ENCODE measurements at regions not wholly inside any gene's neighbourhood (a gene's known extent, or its start where the extent isn't known, plus 50 kb on each side); places are given as distances from the start of the nearest gene placed in this dataset.

DNA sequence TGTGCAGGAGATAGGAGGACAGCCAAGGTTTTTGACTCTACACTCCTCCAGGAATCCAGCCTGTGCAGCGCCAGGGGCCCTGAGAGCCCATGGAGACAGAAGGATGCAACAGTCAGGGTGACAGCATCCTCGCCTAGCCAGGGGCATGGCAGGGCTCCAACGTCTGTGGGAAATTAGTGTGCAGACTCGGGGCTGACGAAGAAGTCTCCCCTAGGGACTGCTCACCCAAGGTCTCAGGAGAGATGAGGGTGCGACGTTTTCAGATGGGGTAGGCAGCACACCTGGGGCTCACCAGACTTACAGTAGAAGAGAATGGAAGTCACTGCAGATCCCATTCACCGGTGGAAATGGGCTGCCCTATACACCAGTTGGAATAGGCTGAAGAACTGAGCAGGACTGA is 241.7 kb downstream of the SETD4 start:
- Mint-ChIP-seq H3K27me3 (peaks cover 10% of the 10 kb centered on the region), H3K4me1 (no peaks in the 10 kb centered on the region), H3K36me3 (ENCODE audit: low read depth) (no peaks in the 10 kb centered on the region), H3K27ac (no peak overlapping the region), H3K9me3 (no peaks in the 10 kb centered on the region), H3K4me3 (no peak overlapping the region)
- ChIA-PET POLR2A (no interaction called here), CTCF (no interaction called here)
- DNase-seq (no peak), ATAC-seq (ENCODE audit: low read depth) (no peak)
- no peak for TF ChIP-seq CTCF (IDR thresholded peaks at IDR 0.05)
- intact Hi-C loops (cut with micrococcal nuclease), result no loop called here

GRCh38 chr21:35814858-35815619 is 245.3 kb downstream of the SETD4 start:
- intact Hi-C loops (cut with micrococcal nuclease), result no loop called here
- no peak for TF ChIP-seq CTCF (IDR thresholded peaks at IDR 0.05)
- POLR2A ChIA-PET, result no interaction called here
- ATAC-seq (ENCODE audit: low read depth), result no peak
- H3K36me3 Mint-ChIP-seq (ENCODE audit: low read depth), result no peaks in the 10 kb centered on the region
- no peak overlapping the region for H3K27ac Mint-ChIP-seq
- CTCF ChIA-PET, result no interaction called here
- H3K4me1 Mint-ChIP-seq, result no peaks in the 10 kb centered on the region
- DNase-seq, result no peak
- H3K4me3 Mint-ChIP-seq, result no peak overlapping the region
- H3K9me3 Mint-ChIP-seq, result no peaks in the 10 kb centered on the region
- H3K27me3 Mint-ChIP-seq, result peaks cover 7% of the 10 kb centered on the region

DNA sequence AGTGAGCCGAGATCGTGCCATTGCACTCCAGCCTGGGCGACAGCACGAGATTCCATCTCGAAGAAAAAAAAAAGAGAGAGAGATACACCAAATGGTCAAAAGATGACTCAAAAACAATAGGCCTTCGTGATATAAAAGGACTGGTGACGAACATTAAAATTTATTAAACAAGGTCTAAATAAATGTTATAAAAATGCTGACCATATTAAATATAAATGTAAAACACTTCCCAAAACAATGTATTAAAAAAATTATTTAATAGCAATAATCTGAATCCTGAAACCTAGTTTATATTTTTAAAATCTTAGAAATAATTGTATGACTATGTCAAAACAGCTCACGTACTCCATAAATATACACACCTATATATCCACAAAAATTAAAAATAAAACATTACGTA is 247.6 kb downstream of the SETD4 start:
- TF ChIP-seq CTCF (IDR thresholded peaks at IDR 0.05), result no peak
- H3K36me3 Mint-ChIP-seq (ENCODE audit: low read depth), result no peaks in the 10 kb centered on the region

GRCh38 chr21:35811191-35811806 is 249.0 kb downstream of the SETD4 start:
- no peak overlapping the region for H3K27ac Mint-ChIP-seq
- CTCF ChIA-PET, result no interaction called here

More for the DNA sequence above, 247.6 kb downstream of the SETD4 start:
- Mint-ChIP-seq H3K27ac (no peak overlapping the region), H3K4me3 (no peak overlapping the region), H3K27me3 (peaks cover 8% of the 10 kb centered on the region), H3K9me3 (no peaks in the 10 kb centered on the region), H3K4me1 (no peaks in the 10 kb centered on the region)
- CTCF ChIA-PET, result no interaction called here
- POLR2A ChIA-PET, result no interaction called here
- DNase-seq, result no peak
- intact Hi-C loops (cut with micrococcal nuclease), result no loop called here
- no peak for ATAC-seq (ENCODE audit: low read depth)

More at GRCh38 chr21:35811191-35811806, 249.0 kb downstream of the SETD4 start:
- DNase-seq, result no peak
- intact Hi-C loops (cut with micrococcal nuclease), result no loop called here
- Mint-ChIP-seq H3K9me3 (no peaks in the 10 kb centered on the region), H3K27me3 (peaks cover 8% of the 10 kb centered on the region), H3K4me1 (no peaks in the 10 kb centered on the region), H3K4me3 (no peak overlapping the region), H3K36me3 (ENCODE audit: low read depth) (no peaks in the 10 kb centered on the region)
- POLR2A ChIA-PET, result no interaction called here
- TF ChIP-seq CTCF (IDR thresholded peaks at IDR 0.05), result no peak
- ATAC-seq (ENCODE audit: low read depth), result no peak

Data from activated B cell treated with CpG ODN at 0.5 μM for 24 hours (primary cell).